ENCODE measurements at regions not wholly inside any gene's neighbourhood (a gene's known extent, or its start where the extent isn't known, plus 50 kb on each side); places are given as distances from the start of the nearest gene placed in this dataset.
"Not testable (repeated sequence)": the region's sequence is repeated elsewhere in the genome, so short reads cannot be mapped to it uniquely, and the experiment has no call there.

DNA sequence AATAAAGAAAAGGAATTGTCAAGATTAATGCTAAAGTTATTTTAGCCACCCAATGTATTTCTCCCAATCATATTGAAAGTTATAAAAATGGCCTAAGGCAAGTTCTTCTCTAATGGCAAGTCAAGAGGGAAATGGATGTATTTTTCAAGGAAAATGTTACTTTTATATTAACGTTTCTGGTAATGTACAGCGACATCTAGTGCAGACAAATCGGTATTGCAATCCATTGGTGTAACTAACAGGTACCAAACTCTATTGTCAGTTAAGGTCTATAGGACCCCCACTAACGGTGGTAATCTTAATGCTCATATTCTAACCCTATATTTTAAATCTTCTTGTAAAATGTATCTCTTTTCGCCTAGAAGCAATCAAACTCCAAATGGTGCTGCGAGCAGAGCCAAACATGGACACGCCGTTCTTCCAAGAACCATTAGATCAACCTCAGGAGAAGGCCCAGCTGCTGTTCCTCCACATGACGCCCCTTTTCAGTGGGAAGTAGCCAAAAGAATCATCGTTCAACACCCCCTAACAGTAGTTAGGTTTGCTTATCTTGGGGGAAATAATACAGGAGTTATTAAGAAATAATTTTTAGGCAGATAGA lies 98.5 kb upstream of the PABPC3 start:
- peak; percentile 51 for DNase-seq

DNA sequence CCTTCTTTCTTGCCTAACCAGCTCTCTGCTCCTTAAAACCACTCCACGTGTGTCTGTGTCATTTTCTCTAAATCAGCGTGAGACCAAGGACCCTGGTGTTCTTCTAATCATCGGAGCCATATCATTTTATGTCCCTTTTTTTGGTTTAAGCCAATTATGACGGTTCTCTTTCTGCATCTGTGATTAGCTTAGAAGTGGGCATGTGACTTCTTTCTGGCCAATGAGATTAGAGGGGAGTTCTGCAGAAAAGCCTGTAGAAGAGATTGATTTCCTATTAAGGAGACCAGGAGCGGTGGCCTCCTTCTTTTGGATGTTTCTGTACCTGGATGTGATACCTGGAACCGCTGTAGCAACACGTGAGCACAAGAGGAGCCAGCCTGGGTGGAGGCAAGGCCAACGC lies 97.5 kb upstream of the PABPC3 start:
- no peak for DNase-seq

DNA sequence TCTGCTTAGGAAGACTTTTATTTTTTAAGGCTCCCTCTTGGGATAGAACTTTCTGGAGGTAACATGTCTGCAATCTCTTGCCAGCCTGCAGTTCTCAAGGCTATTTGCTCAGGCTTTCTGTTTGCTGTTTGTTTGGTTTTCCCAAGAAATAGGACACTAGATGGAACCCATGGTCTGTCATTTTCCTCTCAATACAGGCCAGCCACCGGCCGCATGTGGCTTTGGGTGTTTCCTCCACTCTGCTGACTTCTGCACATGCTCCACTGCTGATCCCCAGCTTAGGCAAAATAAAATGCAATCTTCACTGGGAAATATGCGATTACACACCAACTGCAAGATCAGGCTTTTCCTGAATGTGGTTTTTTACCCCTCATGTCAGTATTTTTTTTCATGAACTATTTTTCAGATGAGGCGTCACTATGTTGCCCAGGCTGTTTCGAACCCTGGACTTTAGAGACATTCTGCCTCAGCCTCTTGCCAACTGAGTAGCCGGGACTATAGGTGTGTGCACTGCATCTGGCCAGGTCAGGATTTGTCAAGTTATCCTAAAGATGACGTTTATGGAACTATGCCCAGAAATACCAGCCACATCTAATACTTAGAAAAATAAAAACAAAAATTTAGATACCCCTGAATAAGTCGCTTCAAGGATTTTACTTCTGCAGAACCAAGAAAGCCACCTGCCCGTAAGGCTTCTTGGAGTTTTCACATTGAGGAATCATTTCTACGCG lies 94.3 kb upstream of the PABPC3 start:
- peak; percentile 27 for DNase-seq

DNA sequence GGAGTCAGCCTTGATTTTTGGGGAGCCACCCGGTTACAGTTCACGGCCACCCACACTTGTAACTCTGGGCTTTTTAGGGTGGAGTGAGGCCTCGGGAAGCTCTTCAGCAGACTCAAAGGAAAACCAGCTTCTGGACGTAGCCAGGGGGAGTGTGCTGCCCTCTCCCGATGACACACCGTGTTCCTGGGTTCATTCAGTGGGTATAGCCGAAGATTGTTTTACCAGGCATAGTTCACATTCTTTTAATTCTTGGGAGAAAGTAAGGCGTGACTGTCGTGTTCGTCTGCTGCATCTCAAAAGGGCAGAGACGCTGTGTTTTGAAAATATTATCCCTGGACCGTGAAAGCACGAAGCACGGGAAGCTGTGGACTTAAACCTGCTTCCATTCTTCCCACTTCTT lies 93.6 kb upstream of the PABPC3 start:
- not testable (repeated sequence) for DNase-seq

DNA sequence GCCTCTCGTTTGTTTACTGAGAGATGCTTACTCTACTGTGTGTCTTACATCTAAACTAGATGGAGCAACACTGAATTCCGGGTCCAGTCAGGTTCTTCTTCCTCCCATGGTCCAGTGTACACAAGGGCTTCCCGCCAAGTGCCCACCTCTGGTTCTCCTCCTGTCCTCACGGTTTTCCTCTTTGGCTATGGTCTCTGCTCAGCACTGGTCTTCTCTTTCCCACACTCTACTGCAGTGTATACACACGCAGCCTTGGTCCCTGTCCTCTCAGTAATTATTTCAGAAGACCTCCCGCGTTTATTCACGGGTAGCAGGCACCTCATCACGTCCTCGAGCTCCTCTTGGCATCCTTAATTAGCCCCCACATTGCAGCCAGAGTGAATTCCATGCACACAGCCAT lies 91.4 kb upstream of the PABPC3 start:
- not testable (repeated sequence) for DNase-seq

DNA sequence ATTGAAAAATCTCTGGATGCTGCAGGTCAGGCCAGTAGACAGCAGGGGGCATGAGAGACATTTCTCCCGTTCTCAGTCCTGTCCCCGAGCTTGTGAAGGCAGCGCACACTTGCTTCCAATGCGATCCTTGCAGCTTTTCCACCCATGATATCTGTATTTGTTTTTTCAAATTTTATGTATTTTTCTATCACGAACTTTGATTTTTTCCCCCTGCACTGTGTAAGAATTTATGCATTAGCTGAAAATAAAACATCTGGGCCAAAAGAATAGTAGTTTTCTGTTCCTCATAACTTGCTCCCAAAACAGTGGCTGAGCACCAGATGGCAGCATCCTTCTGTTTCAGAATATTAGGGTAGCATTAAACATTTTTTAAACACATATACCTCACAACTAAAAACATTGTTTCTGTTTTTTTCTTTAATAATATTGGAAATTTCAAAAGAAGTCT lies 90.9 kb upstream of the PABPC3 start:
- peak; percentile 42 for DNase-seq

DNA sequence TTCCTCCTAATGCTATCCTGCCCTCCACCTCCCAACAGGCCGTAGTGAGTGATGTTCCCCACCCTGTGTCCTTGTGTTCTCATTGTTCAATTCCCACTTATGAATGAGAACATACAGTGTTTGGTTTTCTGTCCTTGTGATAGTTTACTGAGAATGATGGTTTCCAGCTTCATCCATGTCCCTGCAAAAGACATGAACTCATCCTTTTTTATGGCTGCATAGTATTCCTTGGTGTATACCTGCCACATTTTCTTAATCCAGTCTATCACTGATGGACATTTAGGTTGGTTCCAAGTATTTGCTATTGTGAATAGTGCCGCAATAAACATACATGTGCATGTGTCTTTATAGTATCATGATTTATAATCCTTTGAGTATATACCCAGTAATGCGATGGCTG lies 88.5 kb upstream of the PABPC3 start:
- DNase-seq: not testable (repeated sequence)

DNA sequence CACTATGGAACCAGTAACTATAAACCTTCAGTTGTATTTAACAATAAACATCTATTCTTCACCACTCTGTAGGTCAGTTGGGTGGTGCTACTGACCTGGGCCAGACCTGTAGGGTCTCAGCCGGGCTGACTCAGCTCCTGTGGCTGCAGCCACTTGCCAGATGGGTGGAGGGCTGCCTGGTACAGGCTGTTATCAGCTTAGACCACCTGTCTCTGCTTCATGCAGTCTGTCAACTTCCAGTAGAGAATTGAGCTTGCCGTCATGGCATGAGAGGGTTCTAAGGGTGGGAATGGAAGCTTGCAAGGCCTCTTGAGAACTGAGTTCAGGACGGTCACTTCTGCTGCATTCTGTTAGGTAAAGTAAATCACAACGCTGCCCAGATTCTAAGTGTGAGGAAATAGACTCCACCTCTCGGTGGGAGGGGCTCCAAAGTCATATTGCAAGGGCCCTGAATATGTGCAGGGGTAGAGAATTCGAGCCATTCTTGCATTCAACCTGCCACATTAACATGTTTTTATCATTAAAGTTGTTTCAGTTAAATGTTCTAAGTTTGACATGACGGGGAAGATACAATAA lies 81.5 kb upstream of the PABPC3 start:
- DNase-seq: peak; percentile 37

DNA sequence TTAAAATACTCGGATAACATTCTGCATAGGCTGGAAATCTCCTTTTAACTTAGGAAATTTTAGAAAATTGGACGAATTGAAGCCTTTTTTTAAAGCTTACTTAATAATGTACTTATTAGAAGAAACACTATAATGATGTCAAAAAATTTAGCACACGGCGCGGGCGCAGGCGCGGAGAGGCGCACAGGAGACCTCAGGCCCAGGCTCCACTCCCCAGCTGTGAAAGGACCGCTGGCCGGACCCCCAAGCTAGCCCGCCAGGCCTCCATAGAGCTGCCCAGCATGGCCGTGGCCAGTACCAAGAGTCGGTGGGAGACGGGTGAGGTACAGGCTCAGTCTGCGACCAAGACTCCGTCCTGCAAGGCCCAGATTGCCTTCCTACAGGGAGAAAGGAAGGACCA lies 78.8 kb upstream of the PABPC3 start:
- DNase-seq: not testable (repeated sequence)

DNA sequence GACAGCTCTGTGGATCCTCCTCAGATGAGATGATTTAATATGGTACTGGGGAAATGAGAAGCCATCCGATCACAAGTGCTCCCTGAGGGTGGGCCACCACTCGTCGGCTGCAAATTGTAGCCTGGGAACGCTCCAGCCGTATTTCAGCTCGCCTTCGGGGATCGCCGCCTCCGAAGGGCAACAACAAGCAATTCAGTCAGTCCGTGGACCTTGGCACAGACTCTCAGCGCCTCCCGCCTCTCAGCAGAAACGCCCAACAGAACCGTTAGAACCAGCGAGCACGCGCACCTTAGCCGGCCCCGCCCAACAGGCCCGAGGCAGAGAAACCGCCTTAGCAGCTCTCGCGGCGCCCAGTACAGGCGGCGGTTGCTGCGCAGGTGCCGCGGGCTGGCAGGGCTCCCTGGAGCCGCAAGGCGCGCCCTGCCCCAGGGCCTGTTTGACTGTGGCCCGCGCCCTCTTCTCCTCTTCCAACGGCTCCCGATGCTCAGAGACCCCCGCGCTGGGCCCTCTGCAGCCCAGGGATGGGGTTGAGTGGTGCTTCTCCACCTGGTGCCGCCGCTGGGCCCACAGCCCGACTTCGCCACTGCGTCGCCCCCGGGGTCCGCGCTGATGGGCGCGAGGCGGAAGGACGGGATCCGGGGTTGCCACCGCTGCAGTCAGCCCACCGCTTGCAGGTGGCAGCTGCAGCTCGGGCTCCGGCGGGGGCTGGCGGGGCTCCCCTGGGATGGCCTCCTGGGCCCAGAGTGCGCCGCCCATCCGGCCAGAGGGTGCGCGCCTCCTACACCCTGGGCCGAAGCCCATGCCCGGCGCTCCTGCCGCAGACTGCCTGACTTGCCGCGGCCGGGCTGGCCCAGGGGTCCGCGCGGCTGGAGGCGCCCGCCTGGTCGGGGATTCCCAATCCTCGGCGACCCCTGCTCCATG lies 77.9 kb upstream of the PABPC3 start:
- not testable (repeated sequence) for DNase-seq

DNA sequence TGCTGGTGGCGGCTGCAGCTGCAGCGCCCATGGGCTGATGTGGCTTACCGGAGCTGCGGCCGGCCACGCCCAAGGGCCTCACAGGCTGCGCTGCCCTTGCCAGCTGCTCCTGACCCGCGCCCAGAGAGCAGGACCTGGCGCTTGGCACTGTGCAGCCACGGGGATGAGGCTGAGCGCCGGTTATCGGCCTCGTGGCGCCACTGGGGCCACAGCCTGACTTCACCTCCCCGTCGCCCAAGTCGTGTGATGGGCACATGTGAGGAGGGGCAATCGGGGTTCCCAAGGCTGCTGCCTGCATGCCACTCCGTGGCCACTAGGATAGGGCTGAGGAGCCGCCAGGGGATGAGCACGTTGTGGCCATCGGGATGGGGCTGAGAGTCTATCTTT lies 77.2 kb upstream of the PABPC3 start:
- DNase-seq: no peak

DNA sequence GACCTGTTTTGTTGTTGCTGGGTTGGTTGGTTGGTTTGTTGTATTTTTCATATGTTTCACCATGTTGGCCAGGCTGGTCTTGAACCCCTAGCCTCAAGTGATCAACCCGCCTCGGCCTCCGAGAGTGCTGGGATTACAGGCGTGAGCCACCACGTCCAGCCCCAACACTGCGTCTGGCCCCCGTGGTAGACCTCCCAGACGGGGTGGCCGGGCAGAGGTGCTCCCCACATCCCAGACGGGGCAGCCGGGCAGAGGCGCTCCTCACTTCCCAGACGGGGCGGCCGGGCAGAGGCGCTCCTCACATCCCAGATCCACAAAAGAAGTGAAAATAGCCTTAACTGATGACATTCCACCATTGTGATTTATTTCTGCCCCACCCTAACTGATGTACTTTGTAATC lies 76.2 kb upstream of the PABPC3 start:
- DNase-seq: not testable (repeated sequence)

DNA sequence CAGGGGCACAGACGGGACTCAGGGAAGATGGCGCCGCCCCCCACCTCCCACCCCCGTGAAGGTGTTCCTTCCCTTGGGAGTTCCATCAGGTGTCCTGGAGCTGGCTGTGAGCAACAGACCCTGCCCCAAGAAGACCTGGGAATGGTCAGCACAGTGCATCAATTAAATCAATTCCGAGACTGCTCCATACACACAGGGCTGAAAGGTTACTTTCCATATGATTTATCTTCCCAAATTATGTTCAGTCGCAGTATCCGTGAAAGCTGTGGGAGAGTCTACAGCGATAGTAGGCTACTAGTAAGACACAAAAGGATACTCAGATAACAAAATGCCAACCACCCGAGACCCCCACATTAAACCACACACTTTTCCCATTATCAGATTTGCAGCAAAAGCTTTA lies 71.8 kb upstream of the PABPC3 start:
- no peak for DNase-seq

DNA sequence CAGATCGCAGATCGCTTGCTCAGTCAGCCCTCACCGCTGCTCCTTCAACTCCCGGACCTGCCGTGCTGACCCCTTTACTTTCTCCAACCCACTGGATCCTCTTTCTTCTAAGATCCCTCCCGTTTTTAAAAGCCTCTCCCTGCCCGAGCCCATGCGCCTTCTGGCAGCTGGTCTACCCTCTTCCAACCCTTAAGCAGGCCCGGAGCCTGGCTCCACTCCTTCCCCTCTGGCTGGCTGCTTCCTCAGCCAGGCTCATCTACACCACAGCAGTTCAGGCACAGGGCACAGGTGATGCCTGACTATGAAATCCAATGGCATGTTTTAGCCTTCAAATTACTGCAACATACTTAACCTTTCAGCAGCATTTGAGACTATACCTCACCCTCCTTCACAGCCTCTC lies 63.8 kb upstream of the PABPC3 start:
- DNase-seq: no peak

DNA sequence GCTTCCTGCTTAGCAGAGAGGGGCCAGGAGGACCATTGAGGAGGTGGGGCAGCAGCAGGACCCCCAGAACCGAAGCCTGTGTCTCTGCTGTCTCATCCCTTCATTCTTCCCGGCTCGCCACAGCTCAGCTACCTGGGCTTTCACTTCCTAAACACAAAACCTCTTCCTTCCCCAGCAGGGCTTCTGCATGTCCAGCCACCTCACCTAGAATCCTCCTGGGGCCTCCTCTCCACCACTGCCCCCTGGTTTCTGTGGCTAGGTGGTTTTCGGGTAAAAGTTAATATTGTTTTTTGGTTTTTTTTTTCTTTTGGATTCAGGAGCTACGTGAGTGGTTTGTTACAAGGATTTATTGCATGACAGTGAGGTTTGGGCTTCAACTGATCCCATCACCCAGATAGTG lies 61.8 kb upstream of the PABPC3 start:
- no peak for DNase-seq

DNA sequence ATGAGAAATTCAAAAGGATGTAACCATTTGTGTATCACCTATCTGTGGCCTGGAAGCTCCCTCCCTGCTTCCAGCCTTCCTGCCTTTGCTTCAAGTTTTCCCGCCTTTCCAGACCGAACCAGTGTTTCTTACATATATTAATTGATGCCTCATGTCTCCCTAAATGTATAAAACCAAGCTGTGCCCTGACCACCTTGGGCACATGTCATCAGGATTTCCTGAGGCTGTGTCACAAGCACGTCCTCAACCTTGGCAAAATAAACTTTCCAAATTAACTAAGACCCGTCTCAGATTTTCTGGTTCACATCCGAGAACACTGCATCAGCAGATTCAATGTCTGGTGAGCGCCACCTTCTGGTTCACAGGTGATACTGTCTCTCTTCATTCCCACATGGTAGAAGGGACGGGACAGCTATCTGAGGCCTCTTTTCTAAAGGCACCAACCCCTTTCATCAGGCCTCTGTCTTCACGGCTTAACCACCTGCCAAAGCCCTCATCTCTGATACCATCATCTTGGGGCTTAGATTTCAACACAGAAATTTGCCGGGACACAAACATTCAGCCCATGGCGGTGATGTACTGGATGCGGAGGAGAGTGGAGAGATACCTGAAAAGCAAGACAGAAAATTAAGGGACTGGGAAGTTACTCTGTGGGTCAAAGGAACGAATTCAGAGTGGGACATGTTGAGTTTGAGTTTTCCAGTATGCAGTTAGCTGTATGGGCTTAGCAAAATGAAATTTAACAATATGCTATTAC lies 58.7 kb upstream of the PABPC3 start:
- peak; percentile 66 for DNase-seq

DNA sequence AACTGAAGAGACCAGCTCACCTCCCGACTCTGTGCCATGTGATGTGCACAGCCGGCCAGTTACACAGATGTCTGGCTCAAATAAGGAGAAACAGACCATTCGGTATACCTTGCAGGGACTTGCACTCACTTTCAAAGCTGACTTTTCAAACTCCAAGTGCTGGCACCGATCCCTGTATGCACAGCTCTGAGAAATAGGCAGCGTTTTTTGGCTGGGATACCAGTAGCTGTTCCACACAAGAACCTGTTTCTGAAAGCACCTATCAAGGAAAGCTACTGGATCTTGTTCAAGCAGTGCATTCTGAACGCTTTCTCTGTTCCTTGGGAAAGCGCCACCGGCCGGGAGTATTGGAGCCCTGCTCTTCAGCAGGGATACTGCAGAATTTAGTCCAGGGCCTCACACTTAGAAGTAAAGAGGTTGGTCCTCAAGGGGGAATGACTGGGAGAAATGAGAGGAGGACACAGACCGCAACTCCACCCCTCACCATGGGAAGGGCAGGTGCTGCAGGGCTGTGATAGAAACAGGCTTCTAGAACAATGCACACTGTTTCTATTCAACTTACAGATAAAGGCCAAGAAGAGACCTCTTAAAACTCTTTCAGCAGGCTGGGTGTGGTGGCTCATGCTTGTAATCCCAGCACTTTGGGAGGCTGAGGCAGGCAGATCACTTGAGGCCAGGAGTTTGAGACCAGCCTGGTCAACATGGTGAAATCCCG lies 53.6 kb upstream of the PABPC3 start:
- DNase-seq: peak; percentile 1

DNA sequence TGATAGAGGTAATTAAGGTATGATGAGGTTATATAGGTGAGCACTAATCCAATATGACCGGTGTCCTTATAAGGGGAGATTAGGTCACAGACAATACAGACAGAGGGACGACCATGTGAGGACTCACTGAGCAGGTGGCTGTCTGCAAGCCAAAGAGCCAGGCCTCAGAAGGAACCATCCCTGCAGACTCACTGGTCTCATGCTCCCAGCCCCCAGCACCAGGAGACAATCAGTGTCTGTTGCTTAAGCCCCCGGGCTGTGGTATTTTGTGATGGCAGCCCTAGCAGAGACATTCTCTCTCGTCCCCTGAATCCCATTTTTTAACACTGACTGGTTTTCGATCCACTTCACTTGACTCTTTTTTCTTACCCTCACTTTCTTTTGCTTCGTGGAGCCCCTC lies 51.9 kb upstream of the PABPC3 start:
- DNase-seq: no peak
